Gastroesophageal sphincter (tissue), 4 donors: ENCODE measurements at regions not wholly inside any gene's neighbourhood (a gene's known extent, or its start where the extent isn't known, plus 50 kb on each side); places are given as distances from the start of the nearest gene placed in this dataset.

ENCODE experiments used
- ATAC-seq: fragments of 150-250 bp; one replicate; pipeline ENCODE4 v1.9.1; 2016; ENCODE audit warnings: mild to moderate bottlenecking, moderate library complexity
- H3K27ac ChIP-seq, 4 donors: fragments of 200-600 bp; sonication (generic) in 3 of 4; 1 replicate in 3 of 4; 2 replicates in 1 of 4; pipeline ENCODE4 v1.5.1; 2016 to 2019
- H3K27me3 ChIP-seq: fragments of 200-600 bp; sonication (generic); one replicate; pipeline ENCODE4 v1.5.1; 2019
- H3K36me3 ChIP-seq, 2 donors: fragments of 200-600 bp; sonication (generic); one replicate each; pipeline ENCODE4 v1.5.1; 2019; ENCODE audit warnings: control low read depth in 1 of 2
- H3K4me1 ChIP-seq, 3 donors: fragments of 200-600 bp; sonication (generic); 1 replicate in 2 of 3; 2 replicates in 1 of 3; pipeline ENCODE4 v1.5.1; 2016 to 2019; ENCODE audit warnings: control low read depth in 2 of 3
- H3K4me3 ChIP-seq, 2 donors: fragments of 200-600 bp; sonication (generic); one replicate each; pipeline ENCODE4 v1.5.1; 2019; ENCODE audit warnings: mild to moderate bottlenecking in 1 of 2, moderate library complexity in 1 of 2
- H3K9me3 ChIP-seq, 3 donors: fragments of 200-600 bp; sonication (generic); one replicate each; pipeline ENCODE4 v1.5.1; 2017 to 2019; ENCODE audit warnings: control low read depth in 2 of 3
- EP300 ChIP-seq: sonication (generic); formaldehyde crosslinking; IDR thresholded peaks from one replicate; pipeline ENCODE4 v1.6.1; 2017; ENCODE audit warnings: antibody characterized with exemption, mild to moderate bottlenecking
- POLR2A ChIP-seq, 2 donors: fragments of 450-650 bp; IDR thresholded peaks; one replicate each; pipeline ENCODE4 v1.6.1; 2017; ENCODE audit warnings: antibody characterized with exemption in 2 of 2, mild to moderate bottlenecking in 2 of 2, moderate library complexity in 1 of 2
- POLR2AphosphoS5 ChIP-seq: sonication (generic); formaldehyde crosslinking; IDR thresholded peaks from one replicate; pipeline ENCODE4 v1.6.1; 2017; ENCODE audit warnings: antibody characterized with exemption
- WGBS, 2 donors: methylation state at CpG; one replicate each; pipeline ENCODE4 v1.1.5; 2018; ENCODE audit warnings: low coverage in 1 of 2; 5-methylcytosine and 5-hydroxymethylcytosine counted together
- TF ChIP-seq, protein P1 (sequence below), 4 experiments: fragments of 200-600 bp in 2 of 4; fragments of 450-650 bp in 2 of 4; sonication (generic) in 1 of 4; IDR thresholded peaks; one replicate each; pipeline ENCODE4 v1.5.1; 2017 to 2019; ENCODE audit warnings: antibody characterized with exemption in 4 of 4, mild to moderate bottlenecking in 2 of 4, moderate library complexity in 2 of 4

DNA sequence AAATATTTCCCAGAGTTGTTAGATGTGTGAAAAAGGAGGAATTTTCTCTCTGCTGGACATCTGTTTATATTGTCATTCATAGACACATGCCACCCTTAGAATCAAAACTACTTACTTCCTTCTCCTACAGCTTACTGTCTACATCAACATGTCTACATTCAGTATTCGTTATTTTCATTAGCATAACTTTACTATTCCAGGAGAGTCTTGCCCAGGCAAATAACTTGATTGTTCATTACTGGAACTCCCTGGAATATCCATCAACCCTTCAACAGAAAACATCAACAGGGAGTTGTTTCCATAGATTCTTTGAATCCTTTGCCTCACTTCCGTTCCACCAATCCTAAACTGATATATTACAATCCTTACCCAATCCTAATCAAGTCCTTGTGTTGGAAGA, 457.5 kb upstream of the ZNF608 start:
- Histone ChIP-seq H3K9me3 (no peaks in the 10 kb centered on the region), H3K27me3 (no peaks in the 10 kb centered on the region), H3K27ac (no peak overlapping the region), H3K4me1 (peaks cover 0 to 15% (median 4%) of the 10 kb centered on the region in 3 donors), H3K36me3 (no peaks in the 10 kb centered on the region), H3K4me3 (no peak overlapping the region)
- ATAC-seq = no peak
- 45 to 80% methylated on average over 1 to 2 of the region's 2 CpGs for WGBS, 2 donors
- TF ChIP-seq POLR2A (IDR thresholded peaks at IDR 0.05) = no peak
- TF ChIP-seq EP300 = no peak
- TF ChIP-seq POLR2AphosphoS5 = no peak
- TF ChIP-seq, protein P1, sequence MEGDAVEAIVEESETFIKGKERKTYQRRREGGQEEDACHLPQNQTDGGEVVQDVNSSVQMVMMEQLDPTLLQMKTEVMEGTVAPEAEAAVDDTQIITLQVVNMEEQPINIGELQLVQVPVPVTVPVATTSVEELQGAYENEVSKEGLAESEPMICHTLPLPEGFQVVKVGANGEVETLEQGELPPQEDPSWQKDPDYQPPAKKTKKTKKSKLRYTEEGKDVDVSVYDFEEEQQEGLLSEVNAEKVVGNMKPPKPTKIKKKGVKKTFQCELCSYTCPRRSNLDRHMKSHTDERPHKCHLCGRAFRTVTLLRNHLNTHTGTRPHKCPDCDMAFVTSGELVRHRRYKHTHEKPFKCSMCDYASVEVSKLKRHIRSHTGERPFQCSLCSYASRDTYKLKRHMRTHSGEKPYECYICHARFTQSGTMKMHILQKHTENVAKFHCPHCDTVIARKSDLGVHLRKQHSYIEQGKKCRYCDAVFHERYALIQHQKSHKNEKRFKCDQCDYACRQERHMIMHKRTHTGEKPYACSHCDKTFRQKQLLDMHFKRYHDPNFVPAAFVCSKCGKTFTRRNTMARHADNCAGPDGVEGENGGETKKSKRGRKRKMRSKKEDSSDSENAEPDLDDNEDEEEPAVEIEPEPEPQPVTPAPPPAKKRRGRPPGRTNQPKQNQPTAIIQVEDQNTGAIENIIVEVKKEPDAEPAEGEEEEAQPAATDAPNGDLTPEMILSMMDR (IDR thresholded peaks at IDR 0.05) = no peak

DNA sequence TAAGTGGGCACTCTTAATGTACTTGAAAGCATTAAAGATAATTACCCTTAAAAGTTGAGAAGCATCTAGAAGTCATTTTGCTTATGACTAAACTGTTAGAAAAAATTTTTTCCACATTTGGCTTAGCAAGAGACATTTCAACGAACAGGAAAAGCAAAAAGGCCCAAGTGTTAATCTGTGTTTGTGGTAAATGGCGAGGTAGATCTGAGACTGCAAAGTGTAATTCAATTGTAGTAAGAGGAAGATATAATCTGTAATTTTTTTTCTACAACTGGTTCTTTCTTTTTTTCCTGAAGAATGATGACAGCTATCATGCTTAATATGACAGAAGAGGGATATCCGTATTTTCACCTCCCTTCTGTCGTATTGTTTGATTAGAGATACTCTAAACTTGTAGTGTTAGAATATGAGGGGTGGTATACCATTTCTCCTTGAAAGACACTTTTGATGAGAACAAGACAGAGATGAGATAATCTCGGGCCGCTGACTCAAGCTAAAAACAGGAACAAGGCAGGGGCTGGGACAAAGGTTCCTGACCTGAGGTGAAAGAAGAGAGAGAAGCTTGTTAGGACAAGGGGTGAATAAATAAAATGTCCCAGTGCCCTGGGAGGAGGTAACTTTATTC, 459.3 kb upstream of the ZNF608 start:
- H3K27me3 ChIP-seq = no peaks in the 10 kb centered on the region
- no peak for TF ChIP-seq POLR2A (IDR thresholded peaks at IDR 0.05)
- no peak for TF ChIP-seq POLR2AphosphoS5
- TF ChIP-seq, protein P1 (IDR thresholded peaks at IDR 0.05) = no peak
- TF ChIP-seq EP300 = no peak
- peaks cover 0 to 1% (median 0%) of the 10 kb centered on the region in 3 donors for H3K4me1 ChIP-seq
- no peaks in the 10 kb centered on the region for H3K9me3 ChIP-seq
- 77 to 95% methylated on average over 6 of the region's 6 CpGs for WGBS, 2 donors
- no peak overlapping the region for H3K4me3 ChIP-seq
- H3K36me3 ChIP-seq = no peaks in the 10 kb centered on the region
- no peak for ATAC-seq
- no peak overlapping the region for H3K27ac ChIP-seq

DNA sequence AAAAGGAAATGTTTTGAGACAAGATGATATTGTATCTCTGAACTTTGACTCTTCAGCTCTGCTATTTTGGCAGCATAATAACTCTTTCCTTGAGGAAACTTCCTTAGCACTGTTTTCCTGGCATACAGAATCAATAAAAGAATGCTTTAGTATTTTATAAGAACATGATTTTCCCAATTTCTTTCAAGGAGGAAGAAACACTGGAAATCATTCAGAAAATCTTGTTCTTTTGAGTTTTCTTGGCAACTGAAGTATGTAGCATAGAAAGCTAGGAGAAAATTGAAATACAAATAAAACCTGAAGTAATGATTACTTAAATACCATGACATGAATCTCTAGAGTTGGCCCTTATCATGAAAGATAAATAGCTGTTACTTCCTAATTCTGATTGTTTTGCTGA, 461.4 kb upstream of the ZNF608 start:
- no peak for ATAC-seq
- H3K9me3 ChIP-seq = no peaks in the 10 kb centered on the region
- TF ChIP-seq POLR2A (IDR thresholded peaks at IDR 0.05) (no peak), POLR2AphosphoS5 (no peak), EP300 (no peak)
- TF ChIP-seq, protein P1 (IDR thresholded peaks at IDR 0.05) = no peak
- no peaks in the 10 kb centered on the region for H3K36me3 ChIP-seq
- H3K4me1 ChIP-seq = no peaks in the 10 kb centered on the region
- no peak overlapping the region for H3K4me3 ChIP-seq
- no peaks in the 10 kb centered on the region for H3K27me3 ChIP-seq
- H3K27ac ChIP-seq = no peak overlapping the region

DNA sequence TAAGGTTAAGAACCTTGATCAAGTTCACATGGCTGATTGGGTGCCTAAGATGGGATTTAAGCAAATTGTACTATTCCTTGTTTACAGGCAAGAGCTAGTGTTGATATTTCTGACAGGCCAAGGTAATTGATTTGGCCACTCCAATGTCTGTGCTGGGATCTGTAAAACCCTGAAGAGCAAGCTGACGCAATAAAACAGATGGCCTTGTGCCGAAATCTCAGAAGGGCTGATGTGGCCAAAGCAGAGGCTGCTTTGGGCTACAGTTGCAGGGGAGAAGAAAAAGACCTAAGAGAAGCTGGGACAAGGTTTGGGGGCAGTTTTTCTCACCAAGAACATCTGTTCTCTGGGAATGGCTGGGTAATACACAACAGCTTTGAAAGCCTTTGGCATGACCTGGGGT, 463.2 kb upstream of the ZNF608 start:
- Histone ChIP-seq H3K36me3 (no peaks in the 10 kb centered on the region), H3K4me1 (no peaks in the 10 kb centered on the region), H3K4me3 (no peak overlapping the region), H3K27ac (no peak overlapping the region), H3K27me3 (no peaks in the 10 kb centered on the region), H3K9me3 (no peaks in the 10 kb centered on the region)
- no peak for TF ChIP-seq POLR2A (IDR thresholded peaks at IDR 0.05)
- no peak for TF ChIP-seq EP300
- no peak for ATAC-seq
- 80 to 88% methylated on average over 1 to 2 of the region's 2 CpGs for WGBS, 2 donors

DNA sequence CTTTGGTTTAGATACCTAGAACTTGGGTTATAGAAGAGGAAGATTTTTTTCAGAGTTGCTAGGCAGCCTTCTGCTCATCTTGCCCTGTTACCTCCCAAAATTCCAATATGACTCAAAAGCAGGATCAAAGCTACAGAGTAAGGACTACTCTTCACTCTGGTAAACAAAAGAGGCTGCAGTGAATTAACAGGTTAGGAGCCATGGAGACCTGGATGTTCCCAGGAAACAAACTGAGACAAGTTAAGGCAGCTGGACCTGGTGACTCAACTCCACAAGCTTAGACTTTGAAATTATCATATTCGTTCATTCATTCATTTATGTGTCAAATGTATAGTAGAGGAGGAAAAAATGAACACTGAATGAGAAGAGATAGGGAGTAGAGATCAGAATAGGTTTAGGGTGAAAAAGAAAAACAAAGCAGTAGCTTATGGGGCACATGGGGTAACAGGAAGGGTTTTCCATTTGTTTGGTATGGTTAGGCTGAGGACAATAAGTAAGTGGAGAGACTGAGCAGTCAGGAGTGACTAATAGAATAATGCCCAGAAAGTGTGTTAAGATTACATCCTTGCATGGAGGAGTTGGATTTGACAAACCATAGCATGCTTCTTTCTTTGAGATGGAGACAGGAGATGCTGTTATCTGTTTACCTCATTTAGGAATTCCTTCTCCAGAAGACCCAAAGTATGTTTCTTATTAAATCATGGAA, 464.0 kb upstream of the ZNF608 start:
- WGBS, 2 donors = 0 to 100% methylated on average over 1 of the region's 1 CpG
- H3K36me3 ChIP-seq = no peaks in the 10 kb centered on the region
- H3K4me1 ChIP-seq = no peaks in the 10 kb centered on the region
- no peaks in the 10 kb centered on the region for H3K27me3 ChIP-seq
- TF ChIP-seq EP300 (no peak), POLR2AphosphoS5 (no peak), POLR2A (IDR thresholded peaks at IDR 0.05) (no peak)
- TF ChIP-seq, protein P1 (IDR thresholded peaks at IDR 0.05) = no peak
- no peak overlapping the region for H3K4me3 ChIP-seq
- no peaks in the 10 kb centered on the region for H3K9me3 ChIP-seq
- no peak overlapping the region for H3K27ac ChIP-seq
- ATAC-seq = no peak
